DMS 273 (cell line): ENCODE measurements at regions not wholly inside any gene's neighbourhood (a gene's known extent, or its start where the extent isn't known, plus 50 kb on each side); places are given as distances from the start of the nearest gene placed in this dataset.
"Not testable (repeated sequence)": the region's sequence is repeated elsewhere in the genome, so short reads cannot be mapped to it uniquely, and the experiment has no call there.

Experiments used
- DNase-seq: peaks from one replicate; lab custom pipeline; 2025; ENCODE audit not compliant: unreplicated experiment; lab: John Stamatoyannopoulos, UW

GRCh38 chr9:28082671-28083070 is 509.4 kb upstream of the C9orf72 start:
- no peak for DNase-seq

- no peak for DNase-seq
These were observed 513.6 kb upstream of the C9orf72 start for GRCh38 chr9:28086881-28087280.

- no peak for DNase-seq
These were observed 520.0 kb upstream of the C9orf72 start for GRCh38 chr9:28092981-28093936.

GRCh38 chr9:28101509-28101908 is 528.2 kb upstream of the C9orf72 start:
- DNase-seq, result no peak

GRCh38 chr9:28105001-28105400 is 531.7 kb upstream of the C9orf72 start:
- no peak for DNase-seq

GRCh38 chr9:28120184-28120583 is 546.9 kb upstream of the C9orf72 start:
- no peak for DNase-seq

GRCh38 chr9:28120626-28121025 is 547.3 kb upstream of the C9orf72 start:
- no peak for DNase-seq

- DNase-seq, result no peak
These were observed 548.1 kb upstream of the C9orf72 start for GRCh38 chr9:28121366-28121765.

GRCh38 chr9:28124917-28125316 is 551.6 kb upstream of the C9orf72 start:
- no peak for DNase-seq

GRCh38 chr9:28127101-28127500 is 553.8 kb upstream of the C9orf72 start:
- DNase-seq, result no peak

GRCh38 chr9:28134446-28134976 is 561.2 kb upstream of the C9orf72 start:
- DNase-seq, result no peak

GRCh38 chr9:28135549-28135948 is 562.3 kb upstream of the C9orf72 start:
- DNase-seq, result no peak

- no peak for DNase-seq
These were observed 562.8 kb upstream of the C9orf72 start for GRCh38 chr9:28136113-28136512.

- DNase-seq, result not testable (repeated sequence)
These were observed 574.1 kb upstream of the C9orf72 start for GRCh38 chr9:28147430-28147829.

- not testable (repeated sequence) for DNase-seq
These were observed 574.8 kb upstream of the C9orf72 start for GRCh38 chr9:28147923-28148597.

GRCh38 chr9:28149361-28150050 is 576.2 kb upstream of the C9orf72 start:
- not testable (repeated sequence) for DNase-seq

- DNase-seq, result no peak
These were observed 581.8 kb upstream of the C9orf72 start for GRCh38 chr9:28155067-28155466.

GRCh38 chr9:28155671-28156070 is 582.4 kb upstream of the C9orf72 start:
- no peak for DNase-seq

- no peak for DNase-seq
These were observed 585.2 kb upstream of the C9orf72 start for GRCh38 chr9:28158451-28158850.

GRCh38 chr9:28163619-28164018 is 590.3 kb upstream of the C9orf72 start:
- DNase-seq, result no peak

GRCh38 chr9:28166179-28166578 is 592.9 kb upstream of the C9orf72 start:
- no peak for DNase-seq
